ENCODE measurements at regions not wholly inside any gene's neighbourhood (a gene's known extent, or its start where the extent isn't known, plus 50 kb on each side); places are given as distances from the start of the nearest gene placed in this dataset.

DNA sequence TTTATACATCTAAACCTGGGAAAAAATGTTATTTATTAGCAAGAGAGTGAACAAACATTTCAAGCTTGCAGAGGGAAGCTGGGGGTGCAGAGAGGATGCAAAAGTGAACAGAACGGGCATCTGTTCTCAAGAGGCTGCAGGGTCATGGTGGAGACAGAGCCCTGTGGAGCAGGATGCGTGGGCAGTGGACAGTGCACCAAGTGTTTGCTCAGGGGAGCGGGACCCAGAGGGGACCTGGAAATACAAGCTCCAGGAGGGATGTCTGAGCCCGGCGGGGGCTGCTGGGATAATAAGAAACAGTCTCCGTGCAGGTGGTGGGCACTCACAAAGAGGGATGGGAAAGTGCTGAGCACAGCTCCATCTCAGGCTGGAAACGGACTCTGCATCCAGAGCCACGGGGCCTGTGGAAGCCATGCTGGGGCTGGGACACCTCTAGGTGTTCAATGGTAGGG is 105.3 kb upstream of the SLC45A1 start:
- no peak overlapping the region for H3K4me3 ChIP-seq (replicated peaks in 1 of 3; ENCODE audit: insufficient read depth in 1 of 3, low read depth in 2 of 3, low read length in 3 of 3)
- H3K27me3 ChIP-seq (ENCODE audit: control insufficient read depth in 1 of 2, insufficient read depth in 2 of 2, low read length in 2 of 2): no peaks in the 10 kb centered on the region
- H3K27ac ChIP-seq (ENCODE audit: extremely low read length, insufficient read depth, low read length): peak overlapping the region; percentile 87
- peak overlapping the region; percentile 52; the same call in 1 of the 2 replicates for H3K9ac ChIP-seq (ENCODE audit: insufficient read depth, low read depth, low read length)
- POLR2A ChIA-PET: interaction anchor here (1.2 to 4.5 kb wide), 13 partner anchors 9 to 186 kb away, joined by 3 to 48 read pairs (median 8); partner anchors contain the start of gene ERRFI1
- H3K36me3 ChIP-seq (replicated peaks in 1 of 2; ENCODE audit: control insufficient read depth in 1 of 2, insufficient read depth in 2 of 2, low read length in 2 of 2): no peaks in the 10 kb centered on the region; a peak in 1 of 5 replicates
- H3K4me1 ChIP-seq (ENCODE audit: insufficient read depth, low read length): peaks cover 74% of the 10 kb centered on the region
- BruUV-seq (replicated peaks): no TSS peak
- CTCF ChIA-PET (ENCODE audit: low intra/inter-chr PET ratio, low total read pairs): no interaction called here
- H4K20me1 ChIP-seq (ENCODE audit: insufficient read depth, low read length): no peaks in the 10 kb centered on the region
- no peak for DNase-seq (ENCODE audit: low spot score)
- in situ Hi-C loops (cut with HindIII; ENCODE audit: extremely low pct_ligation_motif_present, low pct_unique_long_range_greater_than_20kb): no loop called here
- TF ChIP-seq KLF12 (CRISPR knock-in tag; IDR thresholded peaks at IDR 0.05; ENCODE audit: borderline replicate concordance): no peak
- TF ChIP-seq KDM5B (CRISPR knock-in tag; IDR thresholded peaks at IDR 0.05; ENCODE audit: borderline replicate concordance): no peak
- TF ChIP-seq ZNF17 (CRISPR knock-in tag; IDR thresholded peaks at IDR 0.05): 0 out of 2 replicates have a peak, but pooled peaks have one; percentile 71
- TF ChIP-seq ZNF337 (CRISPR knock-in tag; IDR thresholded peaks at IDR 0.05; ENCODE audit: borderline replicate concordance, low read depth): peak; percentile 14; the same call in 1 of the 2 replicates
- 0 out of 2 replicates have a peak, but pooled peaks have one; percentile 39 for TF ChIP-seq ZC3H4 (CRISPR knock-in tag; IDR thresholded peaks at IDR 0.05; ENCODE audit: borderline replicate concordance)
- intact Hi-C loops (cut with micrococcal nuclease; ENCODE audit: unreplicated experiment): loop anchor here (1.0 to 2.0 kb wide), 3 partner anchors 58 to 185 kb away; no protein-coding TSS in a partner anchor
- ATAC-seq: peak; percentile 36
- H3K79me2 ChIP-seq (ENCODE audit: insufficient read depth, low read length): peaks cover 4% of the 10 kb centered on the region
- H3K4me2 ChIP-seq (ENCODE audit: low read depth, low read length): peak overlapping the region; percentile 43
- WGBS (ENCODE audit: low lambda C conversion rate): 87% methylated on average over 8 of the region's 8 CpGs
- no peaks in the 10 kb centered on the region for H3K9me3 ChIP-seq (ENCODE audit: low read length)
- no peak overlapping the region for H2AFZ ChIP-seq (ENCODE audit: low read length)
- FAIRE-seq: no peak

- H3K4me1 ChIP-seq (ENCODE audit: insufficient read depth, low read length): peaks cover 79% of the 10 kb centered on the region
- no peak overlapping the region for H2AFZ ChIP-seq (ENCODE audit: low read length)
- no peak overlapping the region for H3K4me3 ChIP-seq (replicated peaks in 1 of 3; ENCODE audit: insufficient read depth in 1 of 3, low read depth in 2 of 3, low read length in 3 of 3)
- H3K27ac ChIP-seq (ENCODE audit: extremely low read length, insufficient read depth, low read length): peak overlapping the region; percentile 87
- H3K9ac ChIP-seq (ENCODE audit: insufficient read depth, low read depth, low read length): peak overlapping the region; percentile 70
- no TSS peak for BruUV-seq (replicated peaks)
- ChIA-PET CTCF (ENCODE audit: low intra/inter-chr PET ratio, low total read pairs) (no interaction called here), POLR2A (interaction anchor here (0.7 to 4.5 kb wide), 17 partner anchors 9 to 197 kb away, joined by 3 to 48 read pairs (median 7); partner anchors contain the start of gene ERRFI1)
- no peaks in the 10 kb centered on the region for H4K20me1 ChIP-seq (ENCODE audit: insufficient read depth, low read length)
- peak; percentile 97 for FAIRE-seq
- H3K79me2 ChIP-seq (ENCODE audit: insufficient read depth, low read length): peaks cover 4% of the 10 kb centered on the region
- in situ Hi-C loops (cut with HindIII; ENCODE audit: extremely low pct_ligation_motif_present, low pct_unique_long_range_greater_than_20kb): no loop called here
- DNase-seq (ENCODE audit: low spot score): peak; percentile 97
- intact Hi-C loops (cut with micrococcal nuclease; ENCODE audit: unreplicated experiment): loop anchor here (1.0 to 2.0 kb wide), 3 partner anchors 58 to 185 kb away; no protein-coding TSS in a partner anchor
- ATAC-seq: peak; percentile 94
- H3K27me3 ChIP-seq (ENCODE audit: control insufficient read depth in 1 of 2, insufficient read depth in 2 of 2, low read length in 2 of 2): no peaks in the 10 kb centered on the region
- no peaks in the 10 kb centered on the region for H3K9me3 ChIP-seq (ENCODE audit: low read length)
- WGBS (ENCODE audit: low lambda C conversion rate): 7% methylated on average over 18 of the region's 27 CpGs
- no peaks in the 10 kb centered on the region; a peak in 1 of 5 replicates for H3K36me3 ChIP-seq (replicated peaks in 1 of 2; ENCODE audit: control insufficient read depth in 1 of 2, insufficient read depth in 2 of 2, low read length in 2 of 2)
- H3K4me2 ChIP-seq (ENCODE audit: low read depth, low read length): peak overlapping the region; percentile 43
- TF ChIP-seq GABPA (IDR thresholded peaks at IDR 0.05; ENCODE audit: low read depth, low read length) (no peak), GABPA (CRISPR knock-in tag; IDR thresholded peaks at IDR 0.05; ENCODE audit: low read depth) (peak; percentile 79), SRSF9 (IDR thresholded peaks at IDR 0.05; ENCODE audit: borderline replicate concordance, insufficient read depth, low read depth, low read length, poor library complexity, severe bottlenecking) (no peak), ZFY (CRISPR knock-in tag; IDR thresholded peaks at IDR 0.05) (peak; percentile 55; the same call in 1 of the 2 replicates), POGZ (CRISPR knock-in tag; IDR thresholded peaks at IDR 0.05) (peak; percentile 94), PRDM4 (CRISPR knock-in tag; IDR thresholded peaks at IDR 0.05; ENCODE audit: borderline replicate concordance) (no peak), MXD1 (CRISPR knock-in tag; IDR thresholded peaks at IDR 0.05) (peak; percentile 53; the same call in 1 of the 2 replicates), IRX3 (CRISPR knock-in tag; IDR thresholded peaks at IDR 0.05; ENCODE audit: borderline replicate concordance, low read depth) (no peak), ZNF329 (CRISPR knock-in tag; IDR thresholded peaks at IDR 0.05; ENCODE audit: low read depth) (peak; percentile 40; the same call in 1 of the 2 replicates)
Observed at GRCh38 chr1:8211883-8212579, 105.9 kb upstream of the SLC45A1 start.
